Transverse colon (tissue), 4 donors: ENCODE measurements at regions not wholly inside any gene's neighbourhood (a gene's known extent, or its start where the extent isn't known, plus 50 kb on each side); places are given as distances from the start of the nearest gene placed in this dataset.
A peak's percentile ranks its signal among the peaks of the same experiment; 100 is the strongest.

ENCODE experiments used
- DNase-seq: peaks from one replicate; pipeline ENCODE4 v3.0.0-alpha.2; 2019
- H3K27ac ChIP-seq, 4 donors: fragments of 200-600 bp; sonication (generic); 2 replicates each; pipeline ENCODE4 v1.5.1; 2016 to 2018; ENCODE audit warnings: inconsistent platforms in 4 of 4
- H3K27me3 ChIP-seq: fragments of 200-600 bp; sonication (generic); 2 replicates; pipeline ENCODE4 v1.5.1; 2017; ENCODE audit warnings: inconsistent platforms
- H3K36me3 ChIP-seq, 4 donors: fragments of 200-600 bp; sonication (generic); 2 replicates each; pipeline ENCODE4 v1.5.1; 2017 to 2019; ENCODE audit warnings: inconsistent platforms in 4 of 4
- H3K4me1 ChIP-seq, 4 donors: fragments of 200-600 bp; sonication (generic); 2 replicates each; pipeline ENCODE4 v1.5.1; 2017 to 2020; ENCODE audit warnings: inconsistent platforms in 4 of 4
- H3K4me3 ChIP-seq, 4 donors: fragments of 200-600 bp; sonication (generic); 1 replicate in 1 of 4; 2 replicates in 3 of 4; pipeline versions ENCODE4 v1.5.1 to v1.6.1; 2017 to 2019; ENCODE audit warnings: inconsistent platforms in 4 of 4
- H3K9me3 ChIP-seq, 2 donors: fragments of 200-600 bp; sonication (generic); 2 replicates each; pipeline ENCODE4 v1.5.1; 2017 to 2019; ENCODE audit warnings: inconsistent platforms in 2 of 2
- EP300 ChIP-seq: sonication (generic); formaldehyde crosslinking; IDR thresholded peaks from one replicate; pipeline ENCODE4 v1.6.1; 2017; ENCODE audit warnings: antibody characterized with exemption, low read depth
- POLR2A ChIP-seq: fragments of 450-650 bp; IDR thresholded peaks from one replicate; pipeline ENCODE4 v1.6.1; 2016; ENCODE audit warnings: antibody characterized with exemption, mild to moderate bottlenecking, moderate library complexity
- POLR2AphosphoS5 ChIP-seq, 3 donors: sonication (generic); formaldehyde crosslinking; IDR thresholded peaks; one replicate each; pipeline ENCODE4 v1.6.1; 2016; ENCODE audit warnings: antibody characterized with exemption in 3 of 3
- WGBS, 2 donors: methylation state at CpG; one replicate each; pipeline ENCODE4 v1.1.5; 2018; ENCODE audit warnings: low coverage in 1 of 2; 5-methylcytosine and 5-hydroxymethylcytosine counted together
- in situ Hi-C, 4 donors: fragments of 200-750 bp; cut with MboI; loops; one replicate each; pipeline versions ENCODE4 v1.15.0 to v1.15.1; 2017; ENCODE audit warnings: low sequenced_read_pairs in 3 of 4, low pct_ligation_motif_present in 1 of 4, low pct_unique_long_range_greater_than_20kb in 1 of 4
- intact Hi-C: fragments of 100-400 bp; cut with DNase I; formaldehyde crosslinking; loops from one replicate; pipeline ENCODE4 v1.15.1; 2023; ENCODE audit warnings: low total_unique reads
- TF ChIP-seq, protein P1 (sequence below), 5 experiments: fragments of 200-600 bp in 3 of 5; fragments of 450-650 bp in 2 of 5; sonication (generic) in 3 of 5; IDR thresholded peaks; 1 replicate in 2 of 5; 2 replicates in 3 of 5; pipeline ENCODE4 v1.5.1; 2016 to 2017; ENCODE audit warnings: antibody characterized with exemption in 5 of 5, inconsistent platforms in 3 of 5, mild to moderate bottlenecking in 2 of 5, moderate library complexity in 1 of 5

DNA sequence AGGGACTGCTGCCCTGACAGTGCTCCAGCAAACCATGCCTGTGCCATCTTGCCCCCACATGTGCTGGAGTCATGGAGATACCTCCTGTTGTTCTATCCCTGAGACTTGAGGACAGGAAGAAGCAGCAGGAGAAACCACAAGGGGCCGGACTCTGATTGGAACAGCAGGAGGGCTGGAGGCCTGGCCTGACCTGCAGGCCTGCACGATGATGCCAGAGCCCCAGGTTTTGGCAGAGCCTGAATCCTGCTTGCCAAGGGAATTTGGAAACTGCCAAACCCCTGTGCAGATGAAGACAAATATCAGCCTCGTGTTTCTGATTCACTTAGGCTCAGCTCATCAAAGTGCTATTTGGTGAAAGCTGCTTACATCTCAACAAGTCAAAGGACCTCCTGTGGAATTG lies 177.6 kb downstream of the MAFB start:
- no peaks in the 10 kb centered on the region for H3K4me1 ChIP-seq
- no peak for DNase-seq
- no peaks in the 10 kb centered on the region for H3K9me3 ChIP-seq
- intact Hi-C loops (loop anchor here (10.0 kb wide), 1 partner anchor 63 kb away; no protein-coding TSS in a partner anchor), in situ Hi-C loops (no loop called here)
- H3K27me3 ChIP-seq, result no peaks in the 10 kb centered on the region
- TF ChIP-seq, protein P1, sequence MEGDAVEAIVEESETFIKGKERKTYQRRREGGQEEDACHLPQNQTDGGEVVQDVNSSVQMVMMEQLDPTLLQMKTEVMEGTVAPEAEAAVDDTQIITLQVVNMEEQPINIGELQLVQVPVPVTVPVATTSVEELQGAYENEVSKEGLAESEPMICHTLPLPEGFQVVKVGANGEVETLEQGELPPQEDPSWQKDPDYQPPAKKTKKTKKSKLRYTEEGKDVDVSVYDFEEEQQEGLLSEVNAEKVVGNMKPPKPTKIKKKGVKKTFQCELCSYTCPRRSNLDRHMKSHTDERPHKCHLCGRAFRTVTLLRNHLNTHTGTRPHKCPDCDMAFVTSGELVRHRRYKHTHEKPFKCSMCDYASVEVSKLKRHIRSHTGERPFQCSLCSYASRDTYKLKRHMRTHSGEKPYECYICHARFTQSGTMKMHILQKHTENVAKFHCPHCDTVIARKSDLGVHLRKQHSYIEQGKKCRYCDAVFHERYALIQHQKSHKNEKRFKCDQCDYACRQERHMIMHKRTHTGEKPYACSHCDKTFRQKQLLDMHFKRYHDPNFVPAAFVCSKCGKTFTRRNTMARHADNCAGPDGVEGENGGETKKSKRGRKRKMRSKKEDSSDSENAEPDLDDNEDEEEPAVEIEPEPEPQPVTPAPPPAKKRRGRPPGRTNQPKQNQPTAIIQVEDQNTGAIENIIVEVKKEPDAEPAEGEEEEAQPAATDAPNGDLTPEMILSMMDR (IDR thresholded peaks at IDR 0.05), result no peak
- no peak for TF ChIP-seq POLR2AphosphoS5 (IDR thresholded peaks at IDR 0.05)
- no peak for TF ChIP-seq POLR2A
- no peak for TF ChIP-seq EP300
- H3K4me3 ChIP-seq, result no peak overlapping the region
- H3K27ac ChIP-seq, result no peak overlapping the region
- H3K36me3 ChIP-seq, result no peaks in the 10 kb centered on the region
- WGBS, 2 donors, result 65% methylated on average over 3 of the region's 3 CpGs; no CpG with 5 or more reads in 1 of the 2 donors

DNA sequence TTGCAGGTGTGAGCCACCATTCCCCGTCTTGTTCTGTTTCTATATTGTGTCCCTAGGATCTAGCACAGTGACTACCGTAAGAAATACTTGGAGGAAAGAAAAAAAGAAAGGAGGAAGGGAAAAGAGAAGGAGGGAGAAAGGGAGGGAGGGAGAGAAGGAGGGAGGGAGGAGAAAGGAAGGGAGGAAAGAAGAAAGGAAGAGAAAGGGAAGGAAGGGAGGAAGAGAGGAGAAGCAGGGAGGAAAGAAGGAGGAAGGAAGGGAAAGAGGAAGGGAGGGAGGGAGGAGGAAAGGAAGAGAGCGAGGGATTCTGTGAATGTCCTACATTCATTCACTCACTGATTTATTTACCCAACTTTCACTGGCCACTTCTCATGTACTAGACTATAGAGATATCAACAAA lies 178.4 kb downstream of the MAFB start:
- 89 to 90% methylated on average over 2 to 3 of the region's 3 CpGs for WGBS, 2 donors
- Histone ChIP-seq H3K4me3 (no peak overlapping the region), H3K4me1 (no peaks in the 10 kb centered on the region), H3K27me3 (no peaks in the 10 kb centered on the region), H3K9me3 (no peaks in the 10 kb centered on the region), H3K36me3 (no peaks in the 10 kb centered on the region), H3K27ac (no peak overlapping the region)
- no peak for TF ChIP-seq POLR2A
- no peak for TF ChIP-seq POLR2AphosphoS5 (IDR thresholded peaks at IDR 0.05)
- no peak for TF ChIP-seq EP300
- TF ChIP-seq, protein P1 (IDR thresholded peaks at IDR 0.05), result no peak
- DNase-seq, result no peak
- in situ Hi-C loops, result no loop called here
- intact Hi-C loops, result loop anchor here (10.0 kb wide), 1 partner anchor 64 kb away; no protein-coding TSS in a partner anchor

DNA sequence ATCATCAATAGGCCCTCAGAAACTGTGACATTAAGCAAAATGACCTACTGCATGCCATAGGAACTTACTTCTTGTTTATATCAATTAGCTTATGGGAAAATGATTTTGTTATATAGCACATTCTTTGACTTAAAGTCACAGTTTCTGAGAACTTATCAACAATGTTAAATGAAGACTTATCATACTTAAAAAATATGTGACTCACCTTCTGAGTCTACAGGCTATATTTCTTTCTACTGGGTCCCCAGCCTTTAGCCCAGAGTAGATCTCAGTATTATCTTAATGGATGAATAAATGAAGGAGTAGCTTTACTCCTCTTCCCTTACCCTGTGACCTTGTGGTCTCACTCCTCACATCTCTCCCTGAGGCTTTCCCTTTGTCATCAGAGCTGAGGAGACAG lies 180.2 kb downstream of the MAFB start:
- in situ Hi-C loops (no loop called here), intact Hi-C loops (no loop called here)
- no peaks in the 10 kb centered on the region for H3K9me3 ChIP-seq
- no peaks in the 10 kb centered on the region for H3K36me3 ChIP-seq
- no peak overlapping the region for H3K27ac ChIP-seq
- H3K4me3 ChIP-seq, result no peak overlapping the region
- no peaks in the 10 kb centered on the region for H3K4me1 ChIP-seq
- DNase-seq, result no peak
- no peak for TF ChIP-seq POLR2A
- TF ChIP-seq, protein P1 (IDR thresholded peaks at IDR 0.05), result no peak
- no peak for TF ChIP-seq POLR2AphosphoS5 (IDR thresholded peaks at IDR 0.05)
- TF ChIP-seq EP300, result no peak
- H3K27me3 ChIP-seq, result no peaks in the 10 kb centered on the region

DNA sequence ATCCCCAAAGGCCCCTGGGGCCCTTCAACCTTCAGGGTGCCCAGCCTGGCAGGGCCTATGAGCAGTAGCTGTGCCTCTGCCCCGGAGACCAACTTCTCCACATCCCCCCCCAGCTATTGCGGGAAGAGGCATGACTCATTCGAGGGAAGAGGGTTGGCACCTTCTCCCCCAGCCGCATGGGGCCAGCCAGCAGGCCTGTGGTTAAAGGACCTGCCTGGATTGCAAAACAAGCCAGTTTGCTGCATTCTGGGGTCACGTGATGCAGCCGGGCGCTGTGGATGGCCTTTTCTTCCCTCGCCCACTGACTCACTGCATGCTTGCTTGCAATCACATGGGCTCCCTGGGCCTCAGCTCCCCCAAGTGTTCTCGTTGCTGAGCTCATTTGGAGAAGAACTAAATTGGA lies 182.5 kb downstream of the MAFB start:
- H3K9me3 ChIP-seq, result no peaks in the 10 kb centered on the region
- TF ChIP-seq POLR2A (no peak), POLR2AphosphoS5 (IDR thresholded peaks at IDR 0.05) (peak in 1 of 3 donors; percentile 44), EP300 (no peak)
- TF ChIP-seq, protein P1 (IDR thresholded peaks at IDR 0.05), result no peak
- no peaks in the 10 kb centered on the region for H3K4me1 ChIP-seq
- H3K4me3 ChIP-seq, result no peak overlapping the region
- H3K27ac ChIP-seq, result no peak overlapping the region
- 0 to 42% methylated on average over 1 to 9 of the region's 9 CpGs for WGBS, 2 donors
- H3K36me3 ChIP-seq, result no peaks in the 10 kb centered on the region
- in situ Hi-C loops (no loop called here), intact Hi-C loops (no loop called here)
- peak; percentile 69 for DNase-seq
- H3K27me3 ChIP-seq, result no peaks in the 10 kb centered on the region
